ENCODE measurements at regions not wholly inside any gene's neighbourhood (a gene's known extent, or its start where the extent isn't known, plus 50 kb on each side); places are given as distances from the start of the nearest gene placed in this dataset.

DNA sequence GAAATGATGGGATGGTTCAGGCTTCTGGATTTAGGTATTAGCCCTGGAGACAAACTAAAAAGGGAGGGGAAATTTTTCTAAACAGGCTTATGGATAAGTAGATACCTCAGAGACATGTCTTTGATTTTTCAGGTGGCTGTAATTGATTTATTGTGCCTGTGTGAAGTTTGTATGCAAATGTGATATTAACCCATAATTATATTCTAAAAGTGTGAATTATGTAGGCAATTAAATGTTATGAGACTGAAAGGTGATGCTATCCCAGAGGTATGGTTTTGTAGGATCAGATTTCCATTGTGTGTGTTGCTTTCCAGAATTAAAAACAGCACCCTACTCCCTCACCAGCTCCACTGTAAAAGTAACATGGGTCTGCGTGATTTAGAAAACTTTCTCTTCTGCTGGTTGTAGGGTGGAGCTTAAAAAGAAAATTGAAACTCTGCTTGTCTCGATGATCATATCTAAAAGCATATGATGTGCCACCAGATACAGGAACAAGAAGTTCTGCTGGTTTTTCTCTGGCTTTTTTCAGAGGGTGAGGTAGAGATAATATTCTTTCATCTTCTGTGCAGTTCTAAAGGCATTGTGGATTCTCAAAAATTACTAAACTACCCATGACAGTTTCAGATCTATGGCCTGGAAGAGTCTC, 71.8 kb upstream of the TAF11L2 start:
- H3K79me2 ChIP-seq (ENCODE audit: control insufficient read depth, insufficient read depth, low read length), result no peaks in the 10 kb centered on the region
- no peak overlapping the region for H3K27ac Mint-ChIP-seq
- H3K27me3 Mint-ChIP-seq, result no peaks in the 10 kb centered on the region
- H3K4me3 ChIP-seq (ENCODE audit: control extremely low read depth in 1 of 5, extremely low read depth in 1 of 5, insufficient read depth in 1 of 5, low read depth in 2 of 5, low read length in 4 of 5), result no peak overlapping the region
- no peak for ATAC-seq (ENCODE audit: low read depth)
- peaks cover 16% of the 10 kb centered on the region for H3K4me1 Mint-ChIP-seq
- peak overlapping the region; percentile 10 for H2AFZ ChIP-seq (ENCODE audit: insufficient read depth, low read depth, low read length, poor library complexity, severe bottlenecking)
- CTCF ChIA-PET, result interaction anchor here (0.6 kb wide), 1 partner anchor 108 kb away, joined by 3 read pairs; no protein-coding TSS in a partner anchor
- peaks cover 0 to 8% (median 0%) of the 10 kb centered on the region in 3 donors for H3K9me3 ChIP-seq (ENCODE audit: control extremely low read depth in 1 of 3, control insufficient read depth in 2 of 3, insufficient read depth in 1 of 3, low read length in 2 of 3)
- POLR2A ChIA-PET, result no interaction called here
- intact Hi-C loops (cut with micrococcal nuclease), result no loop called here
- no peak overlapping the region for H3K27ac ChIP-seq (ENCODE audit: low read length in 2 of 2)
- no peak for DNase-seq
- H3K4me3 Mint-ChIP-seq, result no peak overlapping the region
- no peaks in the 10 kb centered on the region for H3K27me3 ChIP-seq (replicated peaks in 1 of 4; ENCODE audit: control extremely low read depth in 1 of 4, control insufficient read depth in 3 of 4, insufficient read depth in 4 of 4, low read length in 3 of 4)
- H3K4me2 ChIP-seq (replicated peaks; ENCODE audit: low read depth, low read length, poor library complexity, severe bottlenecking), result peak overlapping the region; percentile 15
- H3K36me3 ChIP-seq (replicated peaks in 1 of 2; ENCODE audit: control extremely low read depth in 1 of 2, control insufficient read depth in 1 of 2, extremely low read depth in 1 of 2, insufficient read depth in 2 of 2, low read length in 1 of 2), result no peaks in the 10 kb centered on the region
- H3K9ac ChIP-seq (ENCODE audit: low read length), result no peak overlapping the region
- H3K4me1 ChIP-seq (ENCODE audit: control insufficient read depth in 2 of 2, insufficient read depth in 2 of 2, low read length in 2 of 2), result no peaks in the 10 kb centered on the region
- H4K20me1 ChIP-seq (ENCODE audit: control insufficient read depth, insufficient read depth, low read length, poor library complexity, severe bottlenecking), result no peaks in the 10 kb centered on the region
- no peaks in the 10 kb centered on the region for H3K9me3 Mint-ChIP-seq (ENCODE audit: insufficient read depth)
- no CpG with 5 or more reads among the region's 2 CpGs for WGBS (ENCODE audit: insufficient coverage)
- no peak for TF ChIP-seq EZH2 (IDR thresholded peaks at IDR 0.05; ENCODE audit: borderline replicate concordance, insufficient read depth, low read depth, low read length, poor library complexity, severe bottlenecking)
- TF ChIP-seq, protein P1, sequence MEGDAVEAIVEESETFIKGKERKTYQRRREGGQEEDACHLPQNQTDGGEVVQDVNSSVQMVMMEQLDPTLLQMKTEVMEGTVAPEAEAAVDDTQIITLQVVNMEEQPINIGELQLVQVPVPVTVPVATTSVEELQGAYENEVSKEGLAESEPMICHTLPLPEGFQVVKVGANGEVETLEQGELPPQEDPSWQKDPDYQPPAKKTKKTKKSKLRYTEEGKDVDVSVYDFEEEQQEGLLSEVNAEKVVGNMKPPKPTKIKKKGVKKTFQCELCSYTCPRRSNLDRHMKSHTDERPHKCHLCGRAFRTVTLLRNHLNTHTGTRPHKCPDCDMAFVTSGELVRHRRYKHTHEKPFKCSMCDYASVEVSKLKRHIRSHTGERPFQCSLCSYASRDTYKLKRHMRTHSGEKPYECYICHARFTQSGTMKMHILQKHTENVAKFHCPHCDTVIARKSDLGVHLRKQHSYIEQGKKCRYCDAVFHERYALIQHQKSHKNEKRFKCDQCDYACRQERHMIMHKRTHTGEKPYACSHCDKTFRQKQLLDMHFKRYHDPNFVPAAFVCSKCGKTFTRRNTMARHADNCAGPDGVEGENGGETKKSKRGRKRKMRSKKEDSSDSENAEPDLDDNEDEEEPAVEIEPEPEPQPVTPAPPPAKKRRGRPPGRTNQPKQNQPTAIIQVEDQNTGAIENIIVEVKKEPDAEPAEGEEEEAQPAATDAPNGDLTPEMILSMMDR (IDR thresholded peaks at IDR 0.05), result no peak

DNA sequence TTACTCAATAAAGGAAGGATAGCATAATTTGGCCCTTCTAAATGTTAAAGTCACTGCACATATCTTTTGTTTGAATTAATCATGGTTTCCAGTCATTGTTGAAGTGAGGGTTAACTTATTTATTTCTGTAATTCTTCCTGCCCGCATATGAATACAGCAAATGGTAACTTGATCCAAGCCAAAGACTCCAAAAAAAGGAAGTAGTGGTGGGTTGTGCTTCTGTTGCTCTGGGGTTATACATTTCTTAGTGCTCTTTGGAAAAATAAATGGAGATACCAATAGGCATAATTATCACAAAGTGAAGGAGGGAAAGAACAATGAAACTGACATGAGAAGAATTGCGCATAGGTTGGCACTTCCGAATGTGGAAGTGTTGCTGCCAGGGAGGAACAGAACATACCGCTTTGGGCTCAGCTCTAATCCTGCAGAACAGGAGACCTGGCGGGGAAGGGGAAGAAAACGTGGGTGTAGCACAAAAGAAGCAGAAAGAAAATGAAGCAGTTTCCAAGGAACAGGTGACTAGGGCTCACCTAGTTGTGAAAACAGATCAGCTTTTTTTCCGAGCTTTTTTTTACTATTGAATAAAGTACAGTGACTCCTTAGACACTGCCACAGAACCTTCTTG, 69.7 kb upstream of the TAF11L2 start:
- CTCF ChIA-PET, result interaction anchor here (0.8 kb wide), 1 partner anchor 9 kb away, joined by 4 read pairs; no protein-coding TSS in a partner anchor
- Mint-ChIP-seq H3K4me1 (peaks cover 27% of the 10 kb centered on the region), H3K27me3 (no peaks in the 10 kb centered on the region), H3K4me3 (no peak overlapping the region), H3K27ac (no peak overlapping the region), H3K9me3 (ENCODE audit: insufficient read depth) (no peaks in the 10 kb centered on the region)
- H3K27me3 ChIP-seq (replicated peaks in 1 of 4; ENCODE audit: control extremely low read depth in 1 of 4, control insufficient read depth in 3 of 4, insufficient read depth in 4 of 4, low read length in 3 of 4), result no peaks in the 10 kb centered on the region
- peaks cover 0 to 8% (median 0%) of the 10 kb centered on the region in 3 donors for H3K9me3 ChIP-seq (ENCODE audit: control extremely low read depth in 1 of 3, control insufficient read depth in 2 of 3, insufficient read depth in 1 of 3, low read length in 2 of 3)
- DNase-seq, result no peak
- no peak overlapping the region for H3K4me3 ChIP-seq (ENCODE audit: control extremely low read depth in 1 of 5, extremely low read depth in 1 of 5, insufficient read depth in 1 of 5, low read depth in 2 of 5, low read length in 4 of 5)
- no peak overlapping the region for H3K27ac ChIP-seq (ENCODE audit: low read length in 2 of 2)
- TF ChIP-seq EZH2 (IDR thresholded peaks at IDR 0.05; ENCODE audit: borderline replicate concordance, insufficient read depth, low read depth, low read length, poor library complexity, severe bottlenecking), result no peak
- TF ChIP-seq, protein P1 (IDR thresholded peaks at IDR 0.05), result no peak
- H3K4me1 ChIP-seq (ENCODE audit: control insufficient read depth in 2 of 2, insufficient read depth in 2 of 2, low read length in 2 of 2), result no peaks in the 10 kb centered on the region
- H3K36me3 ChIP-seq (replicated peaks in 1 of 2; ENCODE audit: control extremely low read depth in 1 of 2, control insufficient read depth in 1 of 2, extremely low read depth in 1 of 2, insufficient read depth in 2 of 2, low read length in 1 of 2), result no peaks in the 10 kb centered on the region
- H3K79me2 ChIP-seq (ENCODE audit: control insufficient read depth, insufficient read depth, low read length), result no peaks in the 10 kb centered on the region
- H4K20me1 ChIP-seq (ENCODE audit: control insufficient read depth, insufficient read depth, low read length, poor library complexity, severe bottlenecking), result no peaks in the 10 kb centered on the region
- POLR2A ChIA-PET, result no interaction called here
- H2AFZ ChIP-seq (ENCODE audit: insufficient read depth, low read depth, low read length, poor library complexity, severe bottlenecking), result no peak overlapping the region
- no peak overlapping the region for H3K9ac ChIP-seq (ENCODE audit: low read length)
- H3K4me2 ChIP-seq (replicated peaks; ENCODE audit: low read depth, low read length, poor library complexity, severe bottlenecking), result no peak overlapping the region
- intact Hi-C loops (cut with micrococcal nuclease), result no loop called here
- no peak for ATAC-seq (ENCODE audit: low read depth)
- 94% methylated on average over 4 of the region's 7 CpGs for WGBS (ENCODE audit: insufficient coverage)

Measured in B cell (primary cell).